ENCODE measurements at regions not wholly inside any gene's neighbourhood (a gene's known extent, or its start where the extent isn't known, plus 50 kb on each side); places are given as distances from the start of the nearest gene placed in this dataset.

DNA sequence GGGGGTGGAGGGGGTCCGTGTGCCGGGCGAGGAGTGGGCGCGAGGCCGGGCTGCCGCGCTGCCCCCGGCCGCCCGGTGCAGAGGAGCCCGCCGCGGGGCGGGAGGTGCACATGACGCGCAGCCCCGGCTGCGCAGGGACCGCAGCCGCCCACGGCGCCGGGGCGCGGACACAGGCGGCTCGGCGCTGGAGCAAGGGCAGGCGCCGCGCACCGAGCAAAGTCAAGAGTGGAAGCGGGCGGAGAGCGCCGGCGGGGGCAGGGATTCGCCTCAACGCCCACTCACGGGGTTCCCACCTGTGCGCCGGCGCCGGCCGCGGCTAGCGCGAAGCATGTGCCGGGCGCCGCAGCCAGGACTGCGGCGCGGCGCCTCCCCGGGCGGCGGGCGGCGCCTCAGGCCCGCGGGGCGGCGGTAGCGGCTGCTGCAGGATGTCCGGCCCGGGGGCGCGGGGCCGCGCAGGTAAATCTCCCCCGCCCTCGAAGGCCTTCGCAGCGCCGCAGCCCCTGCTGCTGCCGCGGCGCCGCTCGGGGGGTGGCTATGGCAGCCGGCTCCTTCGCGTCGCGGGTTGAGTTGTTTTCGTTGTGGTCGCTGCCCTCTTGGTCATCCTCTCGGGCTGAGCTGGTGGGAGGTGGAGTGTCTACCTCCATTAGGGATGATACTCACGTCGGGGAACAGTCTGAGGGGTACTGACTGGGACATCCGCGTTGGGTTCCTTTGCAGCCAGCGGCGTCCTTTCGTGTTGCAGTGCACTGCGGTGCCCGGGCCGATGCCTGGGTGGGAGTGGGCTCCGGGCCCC, 216.3 kb upstream of the DTNA start:
- Histone ChIP-seq H3K23me2 (ENCODE audit: low read depth, low read length) (peaks cover 7% of the 10 kb centered on the region; the same call in 1 of the 2 replicates), H2BK15ac (ENCODE audit: low read length) (no peak overlapping the region), H3K79me2 (ENCODE audit: control insufficient read depth in 1 of 2, insufficient read depth in 2 of 2, low read length in 2 of 2) (peaks cover 0 to 33% of the 10 kb centered on the region in 2 experiments; a peak in 3 of 4 replicates), H3K9me3 (ENCODE audit: insufficient read depth in 2 of 2, low read depth in 1 of 2, low read length in 1 of 2) (no peaks in the 10 kb centered on the region), H2BK5ac (ENCODE audit: low read depth, low read length) (peak overlapping the region; percentile 29; the same call in 1 of the 2 replicates), H3K9ac (replicated peaks in 1 of 4; ENCODE audit: extremely low read depth in 1 of 4, low read depth in 3 of 4, low read length in 3 of 4) (peak overlapping the region; percentile 49 to 91 (median 70)), H2BK12ac (ENCODE audit: low read depth, low read length) (no peak overlapping the region), H4K5ac (ENCODE audit: insufficient read length, low read depth, low read length) (peak overlapping the region; percentile 23), H2AK5ac (ENCODE audit: low read depth, low read length) (no peak overlapping the region), H3K79me1 (ENCODE audit: low read depth, low read length) (no peaks in the 10 kb centered on the region), H3K4ac (replicated peaks; ENCODE audit: insufficient read length, low read depth, low read length) (no peak overlapping the region), H3K4me3 (ENCODE audit: extremely low read depth in 1 of 4, insufficient read depth in 2 of 4, low read depth in 3 of 4, low read length in 4 of 4) (peak overlapping the region; percentile 64 to 96 (median 69)), H2BK20ac (ENCODE audit: low read length) (no peak overlapping the region), H4K8ac (ENCODE audit: extremely low read depth, insufficient read depth, low read length) (peak overlapping the region; percentile 86; the same call in 1 of the 2 replicates), H3K14ac (ENCODE audit: insufficient read length) (no peak overlapping the region), H3K27me3 (replicated peaks in 1 of 4; ENCODE audit: control insufficient read depth in 3 of 4, extremely low read depth in 1 of 4, insufficient read depth in 3 of 4, low read length in 3 of 4) (no peaks in the 10 kb centered on the region), H2BK120ac (replicated peaks; ENCODE audit: low read depth, low read length) (no peak overlapping the region), H3K56ac (replicated peaks; ENCODE audit: insufficient read length, low read depth, low read length) (no peak overlapping the region), H3K4me2 (ENCODE audit: insufficient read depth in 1 of 2, low read depth in 2 of 2, low read length in 2 of 2) (peak overlapping the region; percentile 85 to 93), H2AFZ (ENCODE audit: low read length) (peak overlapping the region; percentile 83; the same call in 1 of the 2 replicates), H3K23ac (ENCODE audit: insufficient read length) (no peak overlapping the region), H3K4me1 (replicated peaks in 1 of 4; ENCODE audit: control insufficient read depth in 3 of 4, insufficient read depth in 4 of 4, low read length in 3 of 4) (peaks cover 0 to 14% (median 5%) of the 10 kb centered on the region in 4 experiments; a peak in 4 of 7 replicates), H3K36me3 (ENCODE audit: control insufficient read depth in 2 of 4, insufficient read depth in 4 of 4, low read length in 3 of 4) (no peaks in the 10 kb centered on the region), H3K18ac (ENCODE audit: extremely low read depth, low read length) (peak overlapping the region; percentile 81; the same call in 1 of the 2 replicates), H4K20me1 (replicated peaks in 1 of 2; ENCODE audit: control insufficient read depth in 1 of 2, insufficient read depth in 2 of 2, low read length in 2 of 2) (no peaks in the 10 kb centered on the region), H4K91ac (replicated peaks; ENCODE audit: insufficient read length, low read length) (peak overlapping the region; percentile 65), H3K27ac (ENCODE audit: low read depth, low read length) (no peak overlapping the region)
- CTCF ChIA-PET (ENCODE audit: partially characterized antibody): interaction anchor here (1.6 kb wide), 1 partner anchor 37 kb away, joined by 3 read pairs; no protein-coding TSS in a partner anchor
- FAIRE-seq: no peak
- DNase-seq (ENCODE audit: low read depth in 1 of 2, low spot score in 2 of 2): peak in 1 of 2 experiments; percentile 73
- 3% methylated on average over 59 of the region's 101 CpGs; no CpG with 5 or more reads in 1 of the 2 experiments for WGBS, 2 experiments (ENCODE audit: extremely low coverage in 1 of 2, insufficient coverage in 1 of 2, insufficient read length in 1 of 2, insufficient replicate concordance in 2 of 2, low coverage in 1 of 2, low lambda C conversion rate in 2 of 2, missing lambda C conversion rate in 1 of 2)
- POLR2A ChIA-PET (ENCODE audit: partially characterized antibody): no interaction called here
- TF ChIP-seq SAP30 (IDR thresholded peaks at IDR 0.05; ENCODE audit: insufficient read depth, insufficient replicate concordance, low read length) (no peak), PHF8 (conservative IDR thresholded peaks at IDR 0.05; ENCODE audit: low read depth, low read length) (peak; percentile 68), YY1 (IDR thresholded peaks at IDR 0.05; ENCODE audit: low read depth, low read length) (peak; percentile 34; the same call in 1 of the 2 replicates), TAF1 (IDR thresholded peaks at IDR 0.05; ENCODE audit: low read depth, low read length) (peak; percentile 49), ASH2L (IDR thresholded peaks at IDR 0.05; ENCODE audit: low read length) (peak; percentile 80)
- TF ChIP-seq, protein P1, sequence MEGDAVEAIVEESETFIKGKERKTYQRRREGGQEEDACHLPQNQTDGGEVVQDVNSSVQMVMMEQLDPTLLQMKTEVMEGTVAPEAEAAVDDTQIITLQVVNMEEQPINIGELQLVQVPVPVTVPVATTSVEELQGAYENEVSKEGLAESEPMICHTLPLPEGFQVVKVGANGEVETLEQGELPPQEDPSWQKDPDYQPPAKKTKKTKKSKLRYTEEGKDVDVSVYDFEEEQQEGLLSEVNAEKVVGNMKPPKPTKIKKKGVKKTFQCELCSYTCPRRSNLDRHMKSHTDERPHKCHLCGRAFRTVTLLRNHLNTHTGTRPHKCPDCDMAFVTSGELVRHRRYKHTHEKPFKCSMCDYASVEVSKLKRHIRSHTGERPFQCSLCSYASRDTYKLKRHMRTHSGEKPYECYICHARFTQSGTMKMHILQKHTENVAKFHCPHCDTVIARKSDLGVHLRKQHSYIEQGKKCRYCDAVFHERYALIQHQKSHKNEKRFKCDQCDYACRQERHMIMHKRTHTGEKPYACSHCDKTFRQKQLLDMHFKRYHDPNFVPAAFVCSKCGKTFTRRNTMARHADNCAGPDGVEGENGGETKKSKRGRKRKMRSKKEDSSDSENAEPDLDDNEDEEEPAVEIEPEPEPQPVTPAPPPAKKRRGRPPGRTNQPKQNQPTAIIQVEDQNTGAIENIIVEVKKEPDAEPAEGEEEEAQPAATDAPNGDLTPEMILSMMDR (IDR thresholded peaks at IDR 0.05; ENCODE audit: control extremely low read depth in 1 of 3, insufficient read depth in 1 of 3, low read depth in 1 of 3, low read length in 3 of 3): peak in 2 of 3 experiments; percentile 14 to 17; a peak in 2 of 4 replicates
- TF ChIP-seq, protein P2, sequence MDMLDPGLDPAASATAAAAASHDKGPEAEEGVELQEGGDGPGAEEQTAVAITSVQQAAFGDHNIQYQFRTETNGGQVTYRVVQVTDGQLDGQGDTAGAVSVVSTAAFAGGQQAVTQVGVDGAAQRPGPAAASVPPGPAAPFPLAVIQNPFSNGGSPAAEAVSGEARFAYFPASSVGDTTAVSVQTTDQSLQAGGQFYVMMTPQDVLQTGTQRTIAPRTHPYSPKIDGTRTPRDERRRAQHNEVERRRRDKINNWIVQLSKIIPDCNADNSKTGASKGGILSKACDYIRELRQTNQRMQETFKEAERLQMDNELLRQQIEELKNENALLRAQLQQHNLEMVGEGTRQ (IDR thresholded peaks at IDR 0.05; ENCODE audit: low read length): no peak
